ENCODE measurements at regions not wholly inside any gene's neighbourhood (a gene's known extent, or its start where the extent isn't known, plus 50 kb on each side); places are given as distances from the start of the nearest gene placed in this dataset.
A peak's percentile ranks its signal among the peaks of the same experiment; 100 is the strongest.
"Not testable (repeated sequence)": the region's sequence is repeated elsewhere in the genome, so short reads cannot be mapped to it uniquely, and the experiment has no call there.

- no peak overlapping the region for H3K4me3 ChIP-seq (ENCODE audit: low read depth, poor library complexity, severe bottlenecking)
- intact Hi-C loops (cut with DNase I; ENCODE audit: low total_unique reads), result no loop called here
- 80 to 82% methylated on average over 2 of the region's 2 CpGs for WGBS, 2 donors
- no peak for DNase-seq (ENCODE audit: low spot score in 2 of 2)
- no peak for TF ChIP-seq POLR2A (IDR thresholded peaks at IDR 0.05)
- TF ChIP-seq CTCF (IDR thresholded peaks at IDR 0.05), result no peak
Measured at GRCh38 chr5:124828731-124829234, 82.3 kb upstream of the ZNF608 start.

- intact Hi-C loops (cut with DNase I; ENCODE audit: low total_unique reads), result no loop called here
Measured at GRCh38 chr5:124831687-124832240, 85.3 kb upstream of the ZNF608 start.

GRCh38 chr5:124832510-124832909, 86.1 kb upstream of the ZNF608 start:
- intact Hi-C loops (cut with DNase I; ENCODE audit: low total_unique reads), result no loop called here
- H3K4me3 ChIP-seq (ENCODE audit: low read depth, poor library complexity, severe bottlenecking), result no peak overlapping the region
- TF ChIP-seq CTCF (IDR thresholded peaks at IDR 0.05) (no peak), POLR2A (IDR thresholded peaks at IDR 0.05) (no peak)
- no peak for DNase-seq (ENCODE audit: low spot score in 2 of 2)

More at GRCh38 chr5:124831687-124832240, 85.3 kb upstream of the ZNF608 start:
- no peak overlapping the region for H3K4me3 ChIP-seq (ENCODE audit: low read depth, poor library complexity, severe bottlenecking)
- TF ChIP-seq CTCF (IDR thresholded peaks at IDR 0.05), result no peak
- TF ChIP-seq POLR2A (IDR thresholded peaks at IDR 0.05), result no peak
- DNase-seq (ENCODE audit: low spot score in 2 of 2), result no peak

GRCh38 chr5:124836314-124836713, 89.9 kb upstream of the ZNF608 start:
- DNase-seq (ENCODE audit: low spot score in 2 of 2); H3K4me3 ChIP-seq (ENCODE audit: low read depth, poor library complexity, severe bottlenecking); intact Hi-C loops (cut with DNase I; ENCODE audit: low total_unique reads): not testable (repeated sequence)
- WGBS, 2 donors, result 93 to 97% methylated on average over 2 of the region's 2 CpGs

- TF ChIP-seq CTCF (IDR thresholded peaks at IDR 0.05) (no peak), POLR2A (IDR thresholded peaks at IDR 0.05) (no peak)
- no peak for DNase-seq (ENCODE audit: low spot score in 2 of 2)
- intact Hi-C loops (cut with DNase I; ENCODE audit: low total_unique reads), result no loop called here
- H3K4me3 ChIP-seq (ENCODE audit: low read depth, poor library complexity, severe bottlenecking), result no peak overlapping the region
Measured at GRCh38 chr5:124839371-124839998, 93.0 kb upstream of the ZNF608 start.

GRCh38 chr5:124841829-124842712, 95.6 kb upstream of the ZNF608 start:
- intact Hi-C loops (cut with DNase I; ENCODE audit: low total_unique reads), result no loop called here
- TF ChIP-seq POLR2A (IDR thresholded peaks at IDR 0.05) (no peak), CTCF (IDR thresholded peaks at IDR 0.05) (no peak)
- 56 to 71% methylated on average over 12 of the region's 12 CpGs for WGBS, 2 donors
- H3K4me3 ChIP-seq (ENCODE audit: low read depth, poor library complexity, severe bottlenecking), result no peak overlapping the region
- DNase-seq (ENCODE audit: low spot score in 2 of 2), result peak in 1 of 2 donors; percentile 33

Data from lower leg skin (tissue), 4 donors.